BJ (cell line): ENCODE measurements at regions not wholly inside any gene's neighbourhood (a gene's known extent, or its start where the extent isn't known, plus 50 kb on each side); places are given as distances from the start of the nearest gene placed in this dataset.
A peak's percentile ranks its signal among the peaks of the same experiment; 100 is the strongest.

ENCODE experiments used
- CTCF ChIA-PET: fragments of 350-600 bp; formaldehyde crosslinking; extraction: SDS; loops from one replicate; lab custom pipeline; 2021; ENCODE audit warnings: antibody characterized with exemption, inconsistent platforms; lab: Yijun Ruan, JAX
- POLR2A ChIA-PET: fragments of 300-600 bp; sonication (Branson Sonifier 250); formaldehyde crosslinking; extraction: SDS; loops from one replicate; lab custom pipeline; 2021; ENCODE audit warnings: antibody characterized with exemption; lab: Charles Lee
- DNase-seq: peaks from one replicate; pipeline ENCODE4 v3.0.0-alpha.2; 2011; ENCODE audit warnings: low read depth
- H3K27me3 ChIP-seq: 2 replicates; pipeline ENCODE4 v1.6.0; 2011; ENCODE audit warnings: low read length; ENCODE audit not compliant: control insufficient read depth, insufficient read depth
- H3K36me3 ChIP-seq: 2 replicates; pipeline ENCODE4 v1.5.1; 2011; ENCODE audit warnings: low read length; ENCODE audit not compliant: control insufficient read depth, insufficient read depth
- H3K4me3 ChIP-seq: 2 replicates; pipeline ENCODE4 v1.5.1; 2011; ENCODE audit warnings: low read depth, mild to moderate bottlenecking, control low read depth, low read length
- CTCF ChIP-seq: IDR thresholded peaks from 2 replicates; pipeline ENCODE4 v1.5.1; 2011; ENCODE audit warnings: low read depth, mild to moderate bottlenecking, control low read depth, inconsistent platforms, low read length, moderate library complexity; ENCODE audit not compliant: insufficient read depth

GRCh38 chr18:46257366-46257765, 153.2 kb downstream of the HAUS1 start:
- no peak overlapping the region for H3K4me3 ChIP-seq
- no peak for TF ChIP-seq CTCF
- ChIA-PET POLR2A (no interaction called here), CTCF (interaction anchor here (0.6 to 0.8 kb wide), 2 partner anchors 26 to 84 kb away, joined by 3 read pairs; no protein-coding TSS in a partner anchor)
- no peak for DNase-seq
- no peaks in the 10 kb centered on the region for H3K27me3 ChIP-seq
- H3K36me3 ChIP-seq, result no peaks in the 10 kb centered on the region

GRCh38 chr18:46260016-46260878, 156.1 kb downstream of the HAUS1 start:
- Histone ChIP-seq H3K4me3 (no peak overlapping the region), H3K27me3 (no peaks in the 10 kb centered on the region), H3K36me3 (peaks cover 2% of the 10 kb centered on the region; the same call in 1 of the 2 replicates)
- DNase-seq, result peak; percentile 60
- ChIA-PET POLR2A (no interaction called here), CTCF (interaction anchor here (0.9 to 2.6 kb wide), 4 partner anchors 15 to 87 kb away, joined by 3 to 15 read pairs (median 8); a partner anchor contains a TSS)
- TF ChIP-seq CTCF, result no peak

- DNase-seq, result no peak
- Histone ChIP-seq H3K4me3 (no peak overlapping the region), H3K36me3 (peaks cover 4% of the 10 kb centered on the region; the same call in 1 of the 2 replicates), H3K27me3 (no peaks in the 10 kb centered on the region)
- TF ChIP-seq CTCF, result no peak
- ChIA-PET POLR2A (no interaction called here), CTCF (interaction anchor here (2.0 to 2.6 kb wide), 2 partner anchors 21 to 88 kb away, joined by 12 to 15 read pairs; a partner anchor contains a TSS)
Measured at GRCh38 chr18:46260879-46261143, 156.6 kb downstream of the HAUS1 start.

- DNase-seq, result no peak
Measured at GRCh38 chr18:46261799-46262198, 157.6 kb downstream of the HAUS1 start.

More at GRCh38 chr18:46261799-46262198, 157.6 kb downstream of the HAUS1 start:
- ChIA-PET CTCF (interaction anchor here (1.1 to 2.6 kb wide), 3 partner anchors 14 to 89 kb away, joined by 3 to 15 read pairs (median 4); a partner anchor contains a TSS), POLR2A (no interaction called here)
- Histone ChIP-seq H3K27me3 (no peaks in the 10 kb centered on the region), H3K36me3 (peaks cover 4% of the 10 kb centered on the region; the same call in 1 of the 2 replicates), H3K4me3 (no peak overlapping the region)
- no peak for TF ChIP-seq CTCF
